IMR-90 (cell line): ENCODE measurements at regions not wholly inside any gene's neighbourhood (a gene's known extent, or its start where the extent isn't known, plus 50 kb on each side); places are given as distances from the start of the nearest gene placed in this dataset.

ENCODE experiments used
- CHD1 ChIP-seq: IDR thresholded peaks from 2 replicates; pipeline ENCODE4 v1.6.1; 2012; ENCODE audit warnings: low read depth, low read length, improper control_type of control experiment
- CTCF ChIP-seq: conservative IDR thresholded peaks from 2 replicates; pipeline ENCODE4 v1.5.1; 2012; ENCODE audit warnings: mild to moderate bottlenecking, low read depth, low read length, improper control_type of control experiment
- ELK1 ChIP-seq: fragments of 150-350 bp; IDR thresholded peaks from 2 replicates; pipeline ENCODE4 v1.6.1; 2016; ENCODE audit warnings: low read depth, mild to moderate bottlenecking, low read length, moderate library complexity, borderline replicate concordance
- FOS ChIP-seq: fragments of 150-350 bp; IDR thresholded peaks from 2 replicates; pipeline ENCODE4 v1.6.1; 2016; ENCODE audit warnings: low read depth, low read length
- MAFK ChIP-seq: IDR thresholded peaks from 2 replicates; pipeline ENCODE4 v1.6.1; 2012; ENCODE audit warnings: low read depth, low read length, improper control_type of control experiment
- MAZ ChIP-seq: IDR thresholded peaks from 2 replicates; pipeline ENCODE4 v1.6.1; 2012; ENCODE audit warnings: low read depth, mild to moderate bottlenecking, low read length, improper control_type of control experiment, moderate library complexity, borderline replicate concordance
- MXI1 ChIP-seq: IDR thresholded peaks from 2 replicates; pipeline ENCODE4 v1.6.1; 2012; ENCODE audit warnings: low read depth, mild to moderate bottlenecking, low read length, moderate library complexity, borderline replicate concordance
- NFE2L2 ChIP-seq: fragments of 150-350 bp; IDR thresholded peaks from 2 replicates; pipeline ENCODE4 v1.6.1; 2016; ENCODE audit warnings: low read depth, mild to moderate bottlenecking, low read length
- POLR2A ChIP-seq: IDR thresholded peaks from 2 replicates; pipeline ENCODE4 v1.6.1; 2012; ENCODE audit warnings: mild to moderate bottlenecking, low read depth, low read length
- RAD21 ChIP-seq: IDR thresholded peaks from 2 replicates; pipeline ENCODE4 v1.6.1; 2012; ENCODE audit warnings: low read length, improper control_type of control experiment
- RCOR1 ChIP-seq: IDR thresholded peaks from 2 replicates; pipeline ENCODE4 v1.6.1; 2012; ENCODE audit warnings: mild to moderate bottlenecking, low read length, improper control_type of control experiment; ENCODE audit not compliant: insufficient replicate concordance
- RFX5 ChIP-seq: IDR thresholded peaks from 2 replicates; pipeline ENCODE4 v1.8.0; 2012; ENCODE audit warnings: low read depth, mild to moderate bottlenecking, low read length, moderate library complexity
- SMC3 ChIP-seq: fragments of 150-350 bp; IDR thresholded peaks from 2 replicates; pipeline ENCODE4 v1.6.1; 2016; ENCODE audit warnings: low read depth, mild to moderate bottlenecking, antibody characterized with exemption, low read length, moderate library complexity
- USF2 ChIP-seq: fragments of 150-350 bp; IDR thresholded peaks from 2 replicates; pipeline ENCODE4 v1.6.1; 2017; ENCODE audit warnings: mild to moderate bottlenecking, antibody characterized with exemption, low read length, low read depth

GRCh38 chr13:99654076-99654475 is 152.8 kb downstream of the TM9SF2 start:
- no peak for TF ChIP-seq CTCF
- no peak for TF ChIP-seq RAD21
- no peak for TF ChIP-seq POLR2A
- TF ChIP-seq MAFK: no peak
- TF ChIP-seq USF2: no peak
- TF ChIP-seq CHD1: no peak
- TF ChIP-seq MXI1: no peak
- TF ChIP-seq RFX5: no peak
- TF ChIP-seq SMC3: no peak
- no peak for TF ChIP-seq FOS
- no peak for TF ChIP-seq ELK1
- TF ChIP-seq NFE2L2: no peak
- no peak for TF ChIP-seq RCOR1
- TF ChIP-seq MAZ: no peak
